ENCODE measurements at regions not wholly inside any gene's neighbourhood (a gene's known extent, or its start where the extent isn't known, plus 50 kb on each side); places are given as distances from the start of the nearest gene placed in this dataset.

- Histone ChIP-seq H3K9me2 (ENCODE audit: insufficient read depth) (no peaks in the 10 kb centered on the region), H3K9me3 (ENCODE audit: control insufficient read depth in 1 of 2, insufficient read depth in 1 of 2, low read depth in 1 of 2, low read length in 2 of 2) (no peaks in the 10 kb centered on the region), H3K79me2 (ENCODE audit: insufficient read depth, low read length) (no peaks in the 10 kb centered on the region), H3K27me3 (ENCODE audit: insufficient read depth, low read length) (no peaks in the 10 kb centered on the region), H3K36me3 (ENCODE audit: control insufficient read depth in 1 of 2, insufficient read depth in 2 of 2, low read length in 2 of 2) (no peaks in the 10 kb centered on the region), H3K4me1 (ENCODE audit: control insufficient read depth in 1 of 2, insufficient read depth in 2 of 2, low read length in 2 of 2) (no peaks in the 10 kb centered on the region), H3K4me3 (replicated peaks in 1 of 2; ENCODE audit: low read depth in 1 of 2, low read length in 2 of 2) (no peak overlapping the region), H2AFZ (ENCODE audit: low read depth, low read length, poor library complexity, severe bottlenecking) (no peak overlapping the region), H3K4me2 (ENCODE audit: low read length) (no peak overlapping the region), H3K27ac (ENCODE audit: low read depth, low read length) (no peak overlapping the region), H4K20me1 (ENCODE audit: insufficient read depth) (no peaks in the 10 kb centered on the region), H3K9ac (ENCODE audit: low read length) (no peak overlapping the region)
- POLR2A ChIA-PET = no interaction called here
- ATAC-seq = no peak
- RAD21 ChIA-PET (ENCODE audit: low non-redundant PET in 1 of 2, low total read pairs in 2 of 2, uncharacterized antibody in 2 of 2, unreplicated experiment in 2 of 2) = no interaction called here
- BruUV-seq (replicated peaks) = no TSS peak
- CTCF ChIA-PET = no interaction called here
- intact Hi-C loops (cut with micrococcal nuclease) = loop anchor here (5.0 kb wide), 1 partner anchor 351 kb away; no protein-coding TSS in a partner anchor
- DNase-seq (ENCODE audit: low read depth, low spot score) = no peak
- TF ChIP-seq POLR2AphosphoS5 (IDR thresholded peaks at IDR 0.05; ENCODE audit: low read depth, low read length) (no peak), EZH2 (IDR thresholded peaks at IDR 0.05) (no peak), EGR1 (IDR thresholded peaks at IDR 0.05; ENCODE audit: low read depth) (no peak), POLR2A (IDR thresholded peaks at IDR 0.05; ENCODE audit: borderline replicate concordance, extremely low read depth, insufficient read depth, insufficient read length) (no peak), TCF7L2 (IDR thresholded peaks at IDR 0.05; ENCODE audit: borderline replicate concordance, extremely low read depth, insufficient read depth, insufficient read length) (no peak), ZFX (IDR thresholded peaks at IDR 0.05) (no peak), CEBPB (IDR thresholded peaks at IDR 0.05; ENCODE audit: low read depth) (no peak), CBX3 (IDR thresholded peaks at IDR 0.05; ENCODE audit: low read depth) (no peak), FOSL1 (IDR thresholded peaks at IDR 0.05; ENCODE audit: low read depth) (no peak), ZNF274 (IDR thresholded peaks at IDR 0.05; ENCODE audit: low read depth, low read length) (no peak), SRF (IDR thresholded peaks at IDR 0.05; ENCODE audit: low read depth) (no peak), REST (IDR thresholded peaks at IDR 0.05; ENCODE audit: low read depth) (no peak), JUND (IDR thresholded peaks at IDR 0.05) (no peak), CTCF (IDR thresholded peaks at IDR 0.05 in 2 of 3, conservative IDR thresholded peaks at IDR 0.05 in 1 of 3; ENCODE audit: borderline replicate concordance in 1 of 3, insufficient read depth in 1 of 3, low read depth in 2 of 3, low read length in 2 of 3) (no peak), RAD21 (IDR thresholded peaks at IDR 0.05; ENCODE audit: low read depth) (no peak)
Measured at GRCh38 chr10:78846071-78846470, 222.7 kb upstream of the ZMIZ1 start.

All from HCT116 (cell line).